ENCODE measurements at regions not wholly inside any gene's neighbourhood (a gene's known extent, or its start where the extent isn't known, plus 50 kb on each side); places are given as distances from the start of the nearest gene placed in this dataset.

DNA sequence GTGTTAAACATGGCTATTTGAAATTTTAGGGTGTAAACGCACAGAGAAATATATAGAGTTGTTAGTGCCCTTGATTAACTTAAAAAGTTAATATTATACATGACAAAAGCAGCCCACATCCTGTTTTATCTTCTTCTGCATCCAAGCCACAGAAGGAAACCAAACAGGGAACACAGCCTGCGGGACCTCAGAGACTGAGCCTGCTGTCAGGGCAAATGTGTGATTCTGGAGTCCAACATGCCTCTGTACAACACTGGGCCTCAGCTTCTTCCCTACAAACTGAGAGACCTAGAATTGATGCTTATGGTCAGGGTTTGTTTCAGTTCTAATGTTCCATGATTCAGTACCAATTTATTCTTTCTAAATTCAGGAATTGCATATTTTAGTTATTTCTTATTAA lies 404.7 kb downstream of the FBXO15 start:
- TF ChIP-seq, protein P1, sequence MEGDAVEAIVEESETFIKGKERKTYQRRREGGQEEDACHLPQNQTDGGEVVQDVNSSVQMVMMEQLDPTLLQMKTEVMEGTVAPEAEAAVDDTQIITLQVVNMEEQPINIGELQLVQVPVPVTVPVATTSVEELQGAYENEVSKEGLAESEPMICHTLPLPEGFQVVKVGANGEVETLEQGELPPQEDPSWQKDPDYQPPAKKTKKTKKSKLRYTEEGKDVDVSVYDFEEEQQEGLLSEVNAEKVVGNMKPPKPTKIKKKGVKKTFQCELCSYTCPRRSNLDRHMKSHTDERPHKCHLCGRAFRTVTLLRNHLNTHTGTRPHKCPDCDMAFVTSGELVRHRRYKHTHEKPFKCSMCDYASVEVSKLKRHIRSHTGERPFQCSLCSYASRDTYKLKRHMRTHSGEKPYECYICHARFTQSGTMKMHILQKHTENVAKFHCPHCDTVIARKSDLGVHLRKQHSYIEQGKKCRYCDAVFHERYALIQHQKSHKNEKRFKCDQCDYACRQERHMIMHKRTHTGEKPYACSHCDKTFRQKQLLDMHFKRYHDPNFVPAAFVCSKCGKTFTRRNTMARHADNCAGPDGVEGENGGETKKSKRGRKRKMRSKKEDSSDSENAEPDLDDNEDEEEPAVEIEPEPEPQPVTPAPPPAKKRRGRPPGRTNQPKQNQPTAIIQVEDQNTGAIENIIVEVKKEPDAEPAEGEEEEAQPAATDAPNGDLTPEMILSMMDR (conservative IDR thresholded peaks at IDR 0.05; ENCODE audit: low read depth in 2 of 2) = no peak
- TF ChIP-seq POLR2AphosphoS5 (IDR thresholded peaks at IDR 0.05; ENCODE audit: low read depth) (no peak), EZH2phosphoT487 (IDR thresholded peaks at IDR 0.05; ENCODE audit: unreplicated experiment) (no peak), EZH2 (IDR thresholded peaks at IDR 0.05; ENCODE audit: low read depth, unreplicated experiment) (no peak), STAT1 (IDR thresholded peaks at IDR 0.05; ENCODE audit: unreplicated experiment) (no peak)
- TF ChIP-seq, protein P2, sequence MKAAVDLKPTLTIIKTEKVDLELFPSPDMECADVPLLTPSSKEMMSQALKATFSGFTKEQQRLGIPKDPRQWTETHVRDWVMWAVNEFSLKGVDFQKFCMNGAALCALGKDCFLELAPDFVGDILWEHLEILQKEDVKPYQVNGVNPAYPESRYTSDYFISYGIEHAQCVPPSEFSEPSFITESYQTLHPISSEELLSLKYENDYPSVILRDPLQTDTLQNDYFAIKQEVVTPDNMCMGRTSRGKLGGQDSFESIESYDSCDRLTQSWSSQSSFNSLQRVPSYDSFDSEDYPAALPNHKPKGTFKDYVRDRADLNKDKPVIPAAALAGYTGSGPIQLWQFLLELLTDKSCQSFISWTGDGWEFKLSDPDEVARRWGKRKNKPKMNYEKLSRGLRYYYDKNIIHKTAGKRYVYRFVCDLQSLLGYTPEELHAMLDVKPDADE (IDR thresholded peaks at IDR 0.05) = no peak
- TF ChIP-seq, protein P3, sequence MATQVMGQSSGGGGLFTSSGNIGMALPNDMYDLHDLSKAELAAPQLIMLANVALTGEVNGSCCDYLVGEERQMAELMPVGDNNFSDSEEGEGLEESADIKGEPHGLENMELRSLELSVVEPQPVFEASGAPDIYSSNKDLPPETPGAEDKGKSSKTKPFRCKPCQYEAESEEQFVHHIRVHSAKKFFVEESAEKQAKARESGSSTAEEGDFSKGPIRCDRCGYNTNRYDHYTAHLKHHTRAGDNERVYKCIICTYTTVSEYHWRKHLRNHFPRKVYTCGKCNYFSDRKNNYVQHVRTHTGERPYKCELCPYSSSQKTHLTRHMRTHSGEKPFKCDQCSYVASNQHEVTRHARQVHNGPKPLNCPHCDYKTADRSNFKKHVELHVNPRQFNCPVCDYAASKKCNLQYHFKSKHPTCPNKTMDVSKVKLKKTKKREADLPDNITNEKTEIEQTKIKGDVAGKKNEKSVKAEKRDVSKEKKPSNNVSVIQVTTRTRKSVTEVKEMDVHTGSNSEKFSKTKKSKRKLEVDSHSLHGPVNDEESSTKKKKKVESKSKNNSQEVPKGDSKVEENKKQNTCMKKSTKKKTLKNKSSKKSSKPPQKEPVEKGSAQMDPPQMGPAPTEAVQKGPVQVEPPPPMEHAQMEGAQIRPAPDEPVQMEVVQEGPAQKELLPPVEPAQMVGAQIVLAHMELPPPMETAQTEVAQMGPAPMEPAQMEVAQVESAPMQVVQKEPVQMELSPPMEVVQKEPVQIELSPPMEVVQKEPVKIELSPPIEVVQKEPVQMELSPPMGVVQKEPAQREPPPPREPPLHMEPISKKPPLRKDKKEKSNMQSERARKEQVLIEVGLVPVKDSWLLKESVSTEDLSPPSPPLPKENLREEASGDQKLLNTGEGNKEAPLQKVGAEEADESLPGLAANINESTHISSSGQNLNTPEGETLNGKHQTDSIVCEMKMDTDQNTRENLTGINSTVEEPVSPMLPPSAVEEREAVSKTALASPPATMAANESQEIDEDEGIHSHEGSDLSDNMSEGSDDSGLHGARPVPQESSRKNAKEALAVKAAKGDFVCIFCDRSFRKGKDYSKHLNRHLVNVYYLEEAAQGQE (IDR thresholded peaks at IDR 0.05; ENCODE audit: unreplicated experiment) = no peak

Data from GM23338 (cell line).